OCI-LY7 (cell line): ENCODE measurements at regions not wholly inside any gene's neighbourhood (a gene's known extent, or its start where the extent isn't known, plus 50 kb on each side); places are given as distances from the start of the nearest gene placed in this dataset.

Experiments
- BruUV-seq: library from RNA; stranded (reverse); fragments of 400-500 nt; replicated peaks from 2 replicates; lab custom pipeline; 2021; lab: Mats Ljungman, UMichigan
- CTCF ChIA-PET: fragments of 300-600 bp; sonication (Branson Sonifier 250); formaldehyde crosslinking; loops from one replicate; lab custom pipeline; 2022; ENCODE audit warnings: antibody characterized with exemption; ENCODE audit not compliant: unreplicated experiment; lab: Charles Lee
- POLR2A ChIA-PET: fragments of 300-600 bp; sonication (Branson Sonifier 250); formaldehyde crosslinking; loops from one replicate; lab custom pipeline; 2022; ENCODE audit warnings: antibody characterized with exemption; lab: Charles Lee
- DNase-seq: peaks from one replicate; pipeline ENCODE4 v3.0.0-alpha.2; 2015; ENCODE audit warnings: low spot score
- H2AFZ ChIP-seq: fragments of 200-600 bp; sonication (generic), shearing (Covaris generic); 2 replicates; pipeline ENCODE4 v1.6.1; 2014; ENCODE audit warnings: mild to moderate bottlenecking, antibody characterized with exemption, low read length, moderate library complexity
- H3K27ac ChIP-seq: fragments of 200-600 bp; sonication (generic); 2 replicates; pipeline ENCODE4 v1.5.1; 2014; ENCODE audit warnings: mixed run types, low read depth, mild to moderate bottlenecking, moderate library complexity, low read length, inconsistent platforms; ENCODE audit not compliant: poor library complexity, severe bottlenecking
- H3K36me3 ChIP-seq: fragments of 200-600 bp; sonication (generic); 2 replicates; pipeline ENCODE4 v1.6.1; 2014; ENCODE audit warnings: mild to moderate bottlenecking, antibody characterized with exemption, low read length, moderate library complexity, mixed read lengths; ENCODE audit not compliant: insufficient read depth
- H3K4me1 ChIP-seq: fragments of 200-600 bp; sonication (generic); 2 replicates; pipeline ENCODE4 v1.5.1; 2014; ENCODE audit warnings: mild to moderate bottlenecking, low read length; ENCODE audit not compliant: insufficient read depth, poor library complexity, severe bottlenecking
- H3K4me2 ChIP-seq: fragments of 200-600 bp; sonication (generic); 2 replicates; pipeline ENCODE4 v1.6.1; 2014; ENCODE audit warnings: mild to moderate bottlenecking, low read length
- H3K4me3 ChIP-seq: fragments of 200-600 bp; sonication (generic); 2 replicates; pipeline ENCODE4 v1.5.1; 2014; ENCODE audit warnings: mild to moderate bottlenecking, low read depth, low read length; ENCODE audit not compliant: poor library complexity, severe bottlenecking
- H3K79me2 ChIP-seq: fragments of 200-600 bp; sonication (generic); 2 replicates; pipeline ENCODE4 v1.6.1; 2016; ENCODE audit warnings: low read depth, mild to moderate bottlenecking, low read length, moderate library complexity, mixed read lengths; ENCODE audit not compliant: insufficient read depth
- H3K9me2 ChIP-seq: fragments of 200-600 bp; sonication (generic); 2 replicates; pipeline ENCODE4 v1.6.1; 2016; ENCODE audit warnings: mild to moderate bottlenecking, low read length, mixed read lengths; ENCODE audit not compliant: insufficient read depth
- H3K9me3 ChIP-seq: fragments of 200-600 bp; sonication (generic); 2 replicates; pipeline ENCODE4 v1.6.1; 2014; ENCODE audit warnings: mild to moderate bottlenecking, mixed run types, low read length, mixed read lengths
- H4K20me1 ChIP-seq: fragments of 200-600 bp; sonication (generic); 2 replicates; pipeline ENCODE4 v1.6.1; 2014; ENCODE audit warnings: mild to moderate bottlenecking, antibody characterized with exemption, low read length, moderate library complexity, mixed read lengths; ENCODE audit not compliant: insufficient read depth
- EZH2phosphoT487 ChIP-seq: fragments of 200-600 bp; sonication (generic); IDR thresholded peaks from 2 replicates; pipeline ENCODE4 v1.6.1; 2018; ENCODE audit warnings: low read depth, borderline replicate concordance, mild to moderate bottlenecking, mixed run types, antibody characterized with exemption, low read length, moderate library complexity, mixed read lengths
- intact Hi-C: fragments of 100-400 bp; cut with micrococcal nuclease; formaldehyde crosslinking; loops from one replicate; pipeline ENCODE4 v1.10.0; 2022; ENCODE audit not compliant: unreplicated experiment
- TF ChIP-seq, protein P1 (sequence below): fragments of 200-600 bp; sonication (generic); conservative IDR thresholded peaks from 2 replicates; pipeline ENCODE4 v1.5.1; 2014; ENCODE audit warnings: mild to moderate bottlenecking, antibody characterized with exemption, low read length, moderate library complexity, mixed read lengths

DNA sequence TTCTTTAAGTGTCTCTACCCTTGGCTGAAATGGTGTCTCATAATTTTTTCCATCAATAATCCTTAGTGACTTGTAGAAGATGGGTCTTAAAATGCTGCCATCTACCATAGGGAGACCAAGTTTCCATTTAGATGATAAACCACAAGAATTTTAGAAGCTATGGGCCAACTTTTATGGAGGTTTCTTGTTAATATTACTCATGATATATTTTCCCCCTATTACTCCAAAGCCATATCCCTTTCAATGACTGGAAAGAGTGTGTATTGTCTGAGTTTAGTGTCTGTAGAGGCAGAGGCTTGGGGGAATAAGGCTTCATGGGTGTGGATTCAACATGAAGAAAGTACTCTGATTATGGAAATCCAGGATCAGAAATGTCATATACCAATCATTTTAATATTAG lies 507.3 kb upstream of the TNC start:
- H3K36me3 ChIP-seq: no peaks in the 10 kb centered on the region
- H3K9me3 ChIP-seq: no peaks in the 10 kb centered on the region
- no peaks in the 10 kb centered on the region for H3K4me1 ChIP-seq
- no peaks in the 10 kb centered on the region for H4K20me1 ChIP-seq
- no peaks in the 10 kb centered on the region for H3K79me2 ChIP-seq
- CTCF ChIA-PET: no interaction called here
- BruUV-seq: no TSS peak
- H2AFZ ChIP-seq: no peak overlapping the region
- POLR2A ChIA-PET: interaction anchor here (0.5 to 1.1 kb wide), 3 partner anchors 10 to 230 kb away, joined by 3 read pairs; no protein-coding TSS in a partner anchor
- no peaks in the 10 kb centered on the region for H3K9me2 ChIP-seq
- no peak overlapping the region for H3K4me2 ChIP-seq
- no peak for DNase-seq
- H3K27ac ChIP-seq: no peak overlapping the region
- intact Hi-C loops: no loop called here
- no peak overlapping the region for H3K4me3 ChIP-seq
- no peak for TF ChIP-seq EZH2phosphoT487
- TF ChIP-seq, protein P1, sequence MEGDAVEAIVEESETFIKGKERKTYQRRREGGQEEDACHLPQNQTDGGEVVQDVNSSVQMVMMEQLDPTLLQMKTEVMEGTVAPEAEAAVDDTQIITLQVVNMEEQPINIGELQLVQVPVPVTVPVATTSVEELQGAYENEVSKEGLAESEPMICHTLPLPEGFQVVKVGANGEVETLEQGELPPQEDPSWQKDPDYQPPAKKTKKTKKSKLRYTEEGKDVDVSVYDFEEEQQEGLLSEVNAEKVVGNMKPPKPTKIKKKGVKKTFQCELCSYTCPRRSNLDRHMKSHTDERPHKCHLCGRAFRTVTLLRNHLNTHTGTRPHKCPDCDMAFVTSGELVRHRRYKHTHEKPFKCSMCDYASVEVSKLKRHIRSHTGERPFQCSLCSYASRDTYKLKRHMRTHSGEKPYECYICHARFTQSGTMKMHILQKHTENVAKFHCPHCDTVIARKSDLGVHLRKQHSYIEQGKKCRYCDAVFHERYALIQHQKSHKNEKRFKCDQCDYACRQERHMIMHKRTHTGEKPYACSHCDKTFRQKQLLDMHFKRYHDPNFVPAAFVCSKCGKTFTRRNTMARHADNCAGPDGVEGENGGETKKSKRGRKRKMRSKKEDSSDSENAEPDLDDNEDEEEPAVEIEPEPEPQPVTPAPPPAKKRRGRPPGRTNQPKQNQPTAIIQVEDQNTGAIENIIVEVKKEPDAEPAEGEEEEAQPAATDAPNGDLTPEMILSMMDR: no peak

DNA sequence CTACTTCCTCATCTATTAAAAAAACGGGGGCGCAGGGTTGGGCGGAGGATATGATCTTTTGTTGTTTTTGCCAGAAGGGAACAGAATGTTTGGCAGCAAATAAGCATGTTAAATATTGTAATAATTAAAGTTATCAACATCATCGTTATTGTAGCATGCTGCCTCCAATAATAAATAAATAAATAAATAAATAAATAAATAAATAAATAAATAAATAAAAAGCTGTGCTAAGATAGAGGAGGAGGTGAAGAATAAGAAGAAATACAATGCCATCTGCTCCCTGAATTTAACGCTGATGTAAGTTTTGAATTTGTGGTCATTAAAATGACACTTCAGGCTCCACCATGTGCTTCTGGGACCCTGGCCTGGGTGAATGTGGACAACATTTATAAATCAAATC lies 508.0 kb upstream of the TNC start:
- Histone ChIP-seq H2AFZ (no peak overlapping the region), H4K20me1 (no peaks in the 10 kb centered on the region), H3K4me2 (no peak overlapping the region), H3K79me2 (no peaks in the 10 kb centered on the region), H3K27ac (no peak overlapping the region), H3K36me3 (no peaks in the 10 kb centered on the region), H3K9me2 (no peaks in the 10 kb centered on the region), H3K4me3 (no peak overlapping the region), H3K9me3 (no peaks in the 10 kb centered on the region), H3K4me1 (no peaks in the 10 kb centered on the region)
- intact Hi-C loops: no loop called here
- no peak for TF ChIP-seq EZH2phosphoT487
- TF ChIP-seq, protein P1: no peak
- POLR2A ChIA-PET: interaction anchor here (0.6 kb wide), 1 partner anchor 229 kb away, joined by 3 read pairs; no protein-coding TSS in a partner anchor
- BruUV-seq: no TSS peak
- CTCF ChIA-PET: no interaction called here
- no peak for DNase-seq

DNA sequence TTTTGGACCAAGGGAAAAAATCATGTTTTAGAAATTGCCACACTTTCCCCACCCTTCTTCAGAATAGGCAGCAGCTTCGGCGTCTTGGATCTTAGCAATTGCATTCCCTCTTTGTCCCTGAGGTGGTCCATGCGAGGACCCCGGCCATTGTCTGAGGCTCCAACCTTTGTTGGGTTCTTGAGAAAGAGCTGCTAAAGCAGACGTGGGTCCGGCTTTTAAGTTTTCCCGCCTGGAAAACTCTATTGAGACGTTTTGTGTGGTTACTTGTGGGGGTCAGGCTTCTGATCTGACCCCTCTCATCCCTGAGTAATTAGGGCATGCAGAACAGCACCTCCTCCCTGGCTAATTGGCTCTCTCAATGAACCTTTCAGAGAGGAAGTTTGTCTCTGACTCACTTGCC lies 509.6 kb upstream of the TNC start:
- intact Hi-C loops: no loop called here
- TF ChIP-seq, protein P1: no peak
- no peak for TF ChIP-seq EZH2phosphoT487
- no peak for DNase-seq
- no TSS peak for BruUV-seq
- Histone ChIP-seq H4K20me1 (no peaks in the 10 kb centered on the region), H3K9me3 (no peaks in the 10 kb centered on the region), H3K4me3 (no peak overlapping the region), H3K9me2 (no peaks in the 10 kb centered on the region), H3K4me1 (no peaks in the 10 kb centered on the region), H3K36me3 (no peaks in the 10 kb centered on the region), H3K27ac (no peak overlapping the region), H2AFZ (no peak overlapping the region), H3K79me2 (no peaks in the 10 kb centered on the region), H3K4me2 (no peak overlapping the region)
- CTCF ChIA-PET: no interaction called here
- POLR2A ChIA-PET: interaction anchor here (0.6 kb wide), 1 partner anchor 105 kb away, joined by 3 read pairs; no protein-coding TSS in a partner anchor
